HG02885 (cell line): ENCODE measurements at regions not wholly inside any gene's neighbourhood (a gene's known extent, or its start where the extent isn't known, plus 50 kb on each side); places are given as distances from the start of the nearest gene placed in this dataset.
"Not testable (repeated sequence)": the region's sequence is repeated elsewhere in the genome, so short reads cannot be mapped to it uniquely, and the experiment has no call there.

Source experiments
- ATAC-seq: cut with Tn5 transposase; IDR thresholded peaks from one replicate; pipeline ENCODE4 v1.9.1; 2021; ENCODE audit warnings: mild to moderate bottlenecking; ENCODE audit not compliant: unreplicated experiment, poor library complexity

GRCh38 chr4:92198711-92199110 lies 105.1 kb upstream of the GRID2 start:
- ATAC-seq: no peak

GRCh38 chr4:92199135-92199534 lies 104.6 kb upstream of the GRID2 start:
- ATAC-seq: no peak

- ATAC-seq: no peak
Observed at GRCh38 chr4:92210906-92211305, 92.9 kb upstream of the GRID2 start.

GRCh38 chr4:92215476-92215875 lies 88.3 kb upstream of the GRID2 start:
- ATAC-seq: no peak

- no peak for ATAC-seq
Observed at GRCh38 chr4:92231511-92231910, 72.3 kb upstream of the GRID2 start.

- no peak for ATAC-seq
Observed at GRCh38 chr4:92232566-92232965, 71.2 kb upstream of the GRID2 start.

- no peak for ATAC-seq
Observed at GRCh38 chr4:92234393-92235176, 69.2 kb upstream of the GRID2 start.

GRCh38 chr4:92235731-92236130 lies 68.0 kb upstream of the GRID2 start:
- ATAC-seq: no peak

- no peak for ATAC-seq
Observed at GRCh38 chr4:92236877-92237276, 66.9 kb upstream of the GRID2 start.

GRCh38 chr4:92237559-92237958 lies 66.2 kb upstream of the GRID2 start:
- ATAC-seq: no peak

- no peak for ATAC-seq
Observed at GRCh38 chr4:92241094-92241493, 62.7 kb upstream of the GRID2 start.

- ATAC-seq: no peak
Observed at GRCh38 chr4:92246384-92246783, 57.4 kb upstream of the GRID2 start.

- no peak for ATAC-seq
Observed at GRCh38 chr4:92249541-92249940, 54.2 kb upstream of the GRID2 start.

- ATAC-seq: no peak
Observed at GRCh38 chr4:92251711-92252110, 52.1 kb upstream of the GRID2 start.

- not testable (repeated sequence) for ATAC-seq
Observed at GRCh38 chr4:92252358-92252757, 51.4 kb upstream of the GRID2 start.

GRCh38 chr4:92252846-92253245 lies 50.9 kb upstream of the GRID2 start:
- ATAC-seq: no peak

GRCh38 chr4:92253550-92253949 lies 50.2 kb upstream of the GRID2 start:
- ATAC-seq: no peak
